Aorta (tissue), 5 donors: ENCODE measurements at regions not wholly inside any gene's neighbourhood (a gene's known extent, or its start where the extent isn't known, plus 50 kb on each side); places are given as distances from the start of the nearest gene placed in this dataset.

ENCODE experiments used
- ATAC-seq: fragments of 200-7000 bp; cut with Tn5 transposase; one replicate; pipeline ENCODE4 v1.9.1; 2022; ENCODE audit warnings: moderate library complexity; ENCODE audit not compliant: low FRiP score
- DNase-seq, 2 donors: peaks; one replicate each; pipeline ENCODE4 v3.0.0-alpha.2; 2020
- H3K27ac ChIP-seq, 2 donors: one replicate each; pipeline ENCODE4 v1.5.1; 2013; ENCODE audit warnings: low read length in 2 of 2, mild to moderate bottlenecking in 2 of 2, moderate library complexity in 2 of 2, control low read depth in 1 of 2, inconsistent platforms in 1 of 2, low read depth in 1 of 2
- H3K27me3 ChIP-seq, 2 donors: one replicate each; pipeline ENCODE4 v1.6.1; 2013; ENCODE audit warnings: control low read depth in 1 of 2, low read length in 1 of 2, mild to moderate bottlenecking in 1 of 2, moderate library complexity in 1 of 2; ENCODE audit not compliant: insufficient read depth in 2 of 2, control insufficient read depth in 1 of 2
- H3K36me3 ChIP-seq, 2 donors: one replicate each; pipeline ENCODE4 v1.6.1; 2013; ENCODE audit warnings: control low read depth in 1 of 2, low read length in 1 of 2, mild to moderate bottlenecking in 1 of 2; ENCODE audit not compliant: insufficient read depth in 2 of 2, control insufficient read depth in 1 of 2
- H3K4me1 ChIP-seq, 2 donors: one replicate each; pipeline ENCODE4 v1.6.1; 2013; ENCODE audit warnings: low read length in 2 of 2, control low read depth in 1 of 2, mild to moderate bottlenecking in 1 of 2, moderate library complexity in 1 of 2; ENCODE audit not compliant: insufficient read depth in 2 of 2, control insufficient read depth in 1 of 2
- H3K4me3 ChIP-seq, 2 donors: one replicate each; pipeline ENCODE4 v1.5.1; 2013; ENCODE audit warnings: low read length in 2 of 2, control low read depth in 1 of 2, mild to moderate bottlenecking in 1 of 2
- H3K9me3 ChIP-seq: one replicate; pipeline ENCODE4 v1.6.1; 2013; ENCODE audit warnings: mild to moderate bottlenecking, low read length; ENCODE audit not compliant: control insufficient read depth
- WGBS, 2 donors: extraction: QIAGEN DNeasy Blood & Tissue Kit; methylation state at CpG; one replicate each; pipeline ENCODE4 v1.1.7; 2013; 5-methylcytosine and 5-hydroxymethylcytosine counted together
- intact Hi-C, 2 donors: fragments of 100-400 bp; cut with DNase I; formaldehyde crosslinking; loops; one replicate each; pipeline versions ENCODE4 v1.14.2 to v1.15.0; 2022
- donor health status: healthy with polysubstance abuse.
- donor health status: Bipolar disorder and iron deficiency.
- donor health status: DM: no; HTN: no; CAD: no.
- donor health status: DM: no; HTN: no; CAD: no.
- donor health status: DM: yes; HTN: yes; CAD: no.

DNA sequence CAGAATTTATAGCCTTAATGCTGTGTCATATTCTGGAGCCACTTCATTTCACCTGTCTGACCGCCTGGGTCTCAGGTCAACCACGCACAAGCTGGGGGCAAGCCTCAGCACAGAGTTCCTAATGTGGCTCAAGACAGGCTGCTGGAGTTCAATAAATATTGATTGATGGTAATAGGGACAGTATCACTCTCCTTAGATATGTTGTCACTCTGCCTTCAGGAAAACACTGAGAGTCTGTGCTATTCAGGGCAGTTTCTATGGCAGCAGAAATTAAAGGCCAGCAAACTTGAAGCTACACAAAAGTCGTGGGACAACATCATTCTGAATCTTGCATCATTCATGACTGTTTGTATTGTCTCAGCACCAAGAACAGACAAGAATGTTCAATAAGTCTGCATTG lies 696.1 kb downstream of the METTL4 start:
- H3K4me3 ChIP-seq, result no peak overlapping the region
- H3K27me3 ChIP-seq, result no peaks in the 10 kb centered on the region
- ATAC-seq (no peak), DNase-seq (no peak)
- H3K4me1 ChIP-seq, result no peaks in the 10 kb centered on the region
- no peaks in the 10 kb centered on the region for H3K9me3 ChIP-seq
- no peak overlapping the region for H3K27ac ChIP-seq
- 65 to 69% methylated on average over 3 of the region's 3 CpGs for WGBS, 2 donors
- no peaks in the 10 kb centered on the region for H3K36me3 ChIP-seq
- intact Hi-C loops, result no loop called here

DNA sequence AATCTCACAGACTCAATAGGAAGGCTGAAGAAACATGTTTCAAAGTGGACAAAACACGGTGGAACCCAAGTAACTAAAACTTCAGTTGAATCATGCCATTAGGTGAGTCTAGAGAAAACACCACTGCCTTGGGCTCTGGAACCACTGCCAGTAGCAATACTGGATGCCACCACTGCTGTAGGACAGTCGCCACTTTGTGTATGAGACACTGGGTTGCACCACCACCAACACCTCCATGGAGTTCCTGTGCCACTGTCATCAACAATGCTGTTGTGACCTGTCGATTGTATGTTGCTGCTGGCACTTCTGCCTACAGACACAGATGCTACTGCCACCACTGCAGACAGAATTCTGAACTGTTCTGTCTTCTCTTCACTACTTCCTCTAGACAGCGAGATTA lies 686.7 kb downstream of the METTL4 start:
- H3K36me3 ChIP-seq, result no peaks in the 10 kb centered on the region
- ATAC-seq (no peak), DNase-seq (no peak)
- intact Hi-C loops, result no loop called here
- H3K9me3 ChIP-seq, result peaks cover 2% of the 10 kb centered on the region
- no peaks in the 10 kb centered on the region for H3K4me1 ChIP-seq
- H3K4me3 ChIP-seq, result no peak overlapping the region
- WGBS, 2 donors, result 89% methylated on average over 4 of the region's 4 CpGs
- no peak overlapping the region for H3K27ac ChIP-seq
- H3K27me3 ChIP-seq, result no peaks in the 10 kb centered on the region

DNA sequence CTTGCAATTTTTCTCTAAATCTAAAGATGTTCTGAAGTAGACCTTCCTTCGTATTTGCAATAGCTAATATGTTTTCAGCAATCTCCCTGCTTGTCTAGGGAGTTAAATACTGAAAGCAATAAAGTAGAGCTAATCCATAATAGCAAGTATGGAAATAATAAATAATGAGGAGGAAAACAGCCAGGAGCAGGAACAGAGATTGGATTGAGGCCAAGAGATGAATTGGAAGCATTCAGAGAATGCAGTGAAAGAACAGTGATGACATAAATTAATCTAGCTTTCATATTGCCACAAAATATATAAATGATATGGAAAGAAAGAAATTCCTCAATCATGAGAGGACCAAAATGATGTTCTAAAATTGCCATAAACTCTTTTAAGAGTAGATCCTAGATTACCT lies 679.7 kb downstream of the METTL4 start:
- intact Hi-C loops, result no loop called here
- 30 to 58% methylated on average over 1 of the region's 1 CpG for WGBS, 2 donors
- ATAC-seq, result no peak
- Histone ChIP-seq H3K4me3 (no peak overlapping the region), H3K4me1 (no peaks in the 10 kb centered on the region), H3K27me3 (no peaks in the 10 kb centered on the region), H3K9me3 (no peaks in the 10 kb centered on the region), H3K27ac (no peak overlapping the region), H3K36me3 (no peaks in the 10 kb centered on the region)
- DNase-seq, result no peak

DNA sequence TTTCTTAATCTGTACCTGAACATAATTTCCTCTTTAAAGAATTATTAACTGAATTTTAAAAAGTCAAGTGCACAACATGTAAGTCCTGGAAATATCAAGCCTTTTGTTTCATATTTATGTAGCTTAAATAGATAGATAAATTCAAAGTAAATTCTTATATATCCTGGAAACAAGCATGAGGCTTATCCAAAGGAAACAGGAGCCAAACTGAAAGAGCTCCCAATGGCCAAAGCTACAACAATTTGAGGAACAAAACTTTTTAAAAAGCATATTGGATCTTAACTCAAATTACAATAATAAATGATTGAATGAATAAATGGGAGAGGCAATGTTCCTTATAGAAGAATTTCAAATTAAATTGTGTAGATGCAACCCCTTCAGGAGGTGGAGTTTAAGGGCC lies 679.1 kb downstream of the METTL4 start:
- no peaks in the 10 kb centered on the region for H3K36me3 ChIP-seq
- intact Hi-C loops, result no loop called here
- H3K27ac ChIP-seq, result no peak overlapping the region
- no peaks in the 10 kb centered on the region for H3K9me3 ChIP-seq
- no peaks in the 10 kb centered on the region for H3K4me1 ChIP-seq
- ATAC-seq, result no peak
- no peak overlapping the region for H3K4me3 ChIP-seq
- H3K27me3 ChIP-seq, result no peaks in the 10 kb centered on the region
- no peak for DNase-seq

DNA sequence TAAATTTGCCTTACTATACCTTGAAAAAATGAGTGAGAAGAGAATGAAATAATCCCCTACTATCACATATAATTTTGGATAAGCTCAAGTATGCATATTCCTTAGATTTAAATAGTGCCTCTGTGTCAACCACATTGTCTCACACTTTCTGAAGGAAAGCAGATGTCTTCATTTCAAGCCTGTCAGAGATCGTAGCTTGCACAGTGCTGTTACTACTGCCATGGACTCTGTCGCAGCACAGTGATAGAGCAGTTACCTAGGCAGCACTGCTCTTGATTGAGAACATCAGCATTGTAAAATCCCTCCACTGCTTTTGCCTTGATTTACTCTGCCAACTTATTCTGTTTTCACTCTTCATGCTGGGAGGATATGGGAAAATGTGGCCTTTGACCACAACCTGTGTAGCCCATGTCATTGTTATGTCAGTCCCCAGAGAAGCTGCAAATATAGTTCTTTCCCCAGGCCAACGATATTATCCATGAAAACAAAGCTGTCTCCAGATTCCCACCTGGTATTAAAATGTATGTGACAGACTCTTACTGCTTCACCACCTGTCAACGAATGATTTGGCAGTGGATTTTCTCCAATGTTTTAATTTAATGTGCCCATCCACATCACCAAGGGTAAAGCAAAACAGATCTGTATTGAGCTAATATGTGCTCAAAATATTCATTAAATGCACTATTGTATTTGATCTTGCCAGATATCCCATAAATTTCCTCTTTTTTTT lies 675.7 kb downstream of the METTL4 start:
- 66 to 70% methylated on average over 4 of the region's 4 CpGs for whole genome bisulfite sequencing, 2 donors
- no peaks in the 10 kb centered on the region for H3K9me3 ChIP-seq
- intact Hi-C loops, result no loop called here
- H3K27me3 ChIP-seq, result no peaks in the 10 kb centered on the region
- H3K4me1 ChIP-seq, result no peaks in the 10 kb centered on the region
- no peak overlapping the region for H3K27ac ChIP-seq
- no peaks in the 10 kb centered on the region for H3K36me3 ChIP-seq
- ATAC-seq (no peak), DNase-seq (no peak)
- H3K4me3 ChIP-seq, result no peak overlapping the region

DNA sequence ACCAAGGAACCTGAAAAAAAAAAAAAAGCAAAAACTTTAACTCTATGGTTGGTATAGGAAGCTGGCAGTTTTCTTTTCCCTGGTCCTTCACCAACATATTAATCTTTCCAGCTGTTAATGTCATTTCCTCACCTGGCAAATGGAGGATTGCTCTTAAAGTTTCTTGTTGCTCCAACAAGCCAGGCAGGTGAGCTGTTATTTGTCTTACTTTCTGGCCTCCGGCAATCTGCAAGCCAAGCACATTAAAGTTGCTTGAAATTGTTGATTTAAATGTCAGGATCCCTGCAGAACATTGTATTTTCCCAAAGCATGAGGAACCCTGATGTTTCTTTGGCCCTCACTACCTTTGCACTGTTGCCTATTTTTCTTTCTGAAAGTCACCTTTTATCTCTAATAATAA lies 664.9 kb downstream of the METTL4 start:
- Histone ChIP-seq H3K36me3 (no peaks in the 10 kb centered on the region), H3K27me3 (no peaks in the 10 kb centered on the region), H3K4me1 (no peaks in the 10 kb centered on the region), H3K9me3 (peaks cover 5% of the 10 kb centered on the region), H3K27ac (no peak overlapping the region), H3K4me3 (no peak overlapping the region)
- DNase-seq (no peak), ATAC-seq (no peak)
- 58 to 74% methylated on average over 1 of the region's 1 CpG for WGBS, 2 donors
- intact Hi-C loops, result no loop called here

DNA sequence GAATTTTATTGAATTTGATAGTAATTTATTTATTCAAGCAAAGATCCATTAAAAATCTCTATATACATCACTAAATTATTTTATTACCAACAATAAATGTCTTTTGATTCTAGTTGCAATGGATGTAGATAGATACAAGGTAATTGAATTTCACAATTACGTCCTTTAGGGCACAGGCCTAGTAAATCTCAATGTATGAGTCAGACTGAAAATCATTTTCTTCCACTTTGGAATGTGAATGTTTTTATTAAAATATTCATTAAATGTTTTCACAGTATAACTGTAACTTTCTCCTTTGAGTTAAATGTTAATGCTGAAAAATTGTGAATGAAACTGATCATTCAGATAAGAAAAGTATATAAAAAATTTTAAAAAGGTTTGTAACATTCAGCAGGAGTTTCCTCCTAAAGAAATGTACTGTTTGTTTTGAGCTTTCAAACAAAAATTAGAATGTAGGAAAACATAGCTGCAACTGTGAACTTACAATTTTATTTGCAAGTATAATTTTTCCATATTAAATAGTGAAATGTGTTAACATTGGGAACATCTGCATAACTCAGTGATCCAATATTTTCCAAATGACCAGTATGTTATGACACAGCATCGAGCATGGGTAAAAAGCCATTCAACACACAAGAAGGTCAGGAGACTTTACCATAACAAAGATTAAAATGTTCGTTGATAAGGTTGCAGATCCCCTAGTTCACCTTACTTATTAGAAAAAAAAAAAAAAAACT lies 663.7 kb downstream of the METTL4 start:
- H3K27ac ChIP-seq, result no peak overlapping the region
- H3K4me3 ChIP-seq, result no peak overlapping the region
- DNase-seq, result no peak
- no peak for ATAC-seq
- H3K4me1 ChIP-seq, result no peaks in the 10 kb centered on the region
- no peaks in the 10 kb centered on the region for H3K27me3 ChIP-seq
- 62 to 63% methylated on average over 3 of the region's 3 CpGs for WGBS, 2 donors
- H3K9me3 ChIP-seq, result peaks cover 5% of the 10 kb centered on the region
- intact Hi-C loops, result no loop called here
- no peaks in the 10 kb centered on the region for H3K36me3 ChIP-seq

DNA sequence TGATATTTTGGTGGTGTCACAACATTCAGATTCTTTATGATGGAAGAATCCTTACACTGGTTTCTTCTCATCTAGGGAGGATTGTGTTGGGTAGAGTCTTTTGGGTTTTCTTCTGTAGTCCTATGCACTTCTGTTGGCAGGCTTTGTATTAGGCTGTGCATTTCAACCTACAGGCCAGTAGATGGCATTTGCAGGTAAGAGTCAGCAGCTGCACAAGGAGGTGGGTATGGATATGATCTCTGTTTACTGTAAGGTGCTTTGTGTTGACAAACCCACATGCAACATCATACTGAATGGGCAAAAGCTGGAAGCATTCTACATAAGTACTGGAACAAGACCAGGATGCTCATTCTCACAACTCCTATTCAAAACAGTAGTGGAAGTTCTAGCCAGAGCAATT lies 656.8 kb downstream of the METTL4 start:
- H3K4me3 ChIP-seq, result no peak overlapping the region
- H3K27ac ChIP-seq, result no peak overlapping the region
- H3K27me3 ChIP-seq, result no peaks in the 10 kb centered on the region
- H3K9me3 ChIP-seq, result peaks cover 5% of the 10 kb centered on the region
- intact Hi-C loops, result no loop called here
- ATAC-seq, result no peak
- H3K36me3 ChIP-seq, result no peaks in the 10 kb centered on the region
- H3K4me1 ChIP-seq, result no peaks in the 10 kb centered on the region
- no peak for DNase-seq

DNA sequence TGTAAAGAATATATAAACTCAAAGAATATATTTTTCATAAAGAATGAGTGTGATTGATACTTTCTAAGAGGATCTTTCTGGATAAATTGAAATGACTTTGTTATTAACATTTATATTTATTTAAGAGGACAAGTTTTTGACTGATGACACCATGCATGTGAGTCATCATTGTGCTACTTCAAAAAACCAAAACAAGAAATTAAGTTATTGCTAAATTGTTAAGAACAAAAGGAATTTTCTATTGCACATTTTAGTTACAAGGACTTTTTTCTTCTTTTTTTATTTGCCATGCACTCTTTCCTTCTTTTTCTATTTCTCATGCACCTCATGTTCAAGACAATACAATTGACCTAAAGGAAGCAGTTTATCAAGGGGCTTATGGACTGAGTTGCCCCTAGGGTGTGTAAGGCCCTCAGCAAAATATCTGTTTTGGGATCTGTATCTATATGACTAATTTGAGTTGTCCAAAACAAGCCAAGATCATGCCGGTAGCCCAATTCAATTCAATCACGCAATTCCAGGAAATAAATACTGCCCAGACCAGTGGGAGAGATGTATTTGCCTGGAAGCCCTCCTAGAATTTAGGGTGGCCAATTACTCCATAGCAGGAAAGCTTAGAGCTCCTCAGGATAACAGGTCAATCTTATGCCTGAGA lies 654.3 kb downstream of the METTL4 start:
- Histone ChIP-seq H3K9me3 (no peaks in the 10 kb centered on the region), H3K27ac (no peak overlapping the region), H3K36me3 (no peaks in the 10 kb centered on the region), H3K27me3 (no peaks in the 10 kb centered on the region), H3K4me3 (no peak overlapping the region), H3K4me1 (no peaks in the 10 kb centered on the region)
- intact Hi-C loops, result no loop called here
- 86 to 89% methylated on average over 2 of the region's 2 CpGs for WGBS, 2 donors
- DNase-seq (no peak), ATAC-seq (no peak)
